ENCODE measurements at regions not wholly inside any gene's neighbourhood (a gene's known extent, or its start where the extent isn't known, plus 50 kb on each side); places are given as distances from the start of the nearest gene placed in this dataset.

DNA sequence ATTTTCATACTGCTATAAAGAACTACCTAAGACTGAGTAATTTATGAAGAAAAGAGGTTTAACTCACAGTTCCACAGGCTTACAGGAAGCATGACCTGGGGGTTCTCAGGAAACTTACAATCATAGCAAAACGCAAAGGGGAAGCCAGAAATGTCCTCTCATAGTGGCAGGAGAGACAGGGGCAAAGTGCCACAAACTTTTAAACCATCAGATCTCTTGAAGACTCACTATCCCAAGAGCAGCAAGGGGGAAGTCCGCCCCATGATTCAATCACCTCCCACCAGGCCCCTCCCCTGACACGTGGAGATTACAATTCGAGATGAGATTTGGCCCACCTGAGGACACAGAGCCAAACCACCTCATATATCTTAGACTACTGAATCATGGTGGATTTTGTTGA is 198.7 kb downstream of the KCTD12 start:
- TF ChIP-seq CTCF (IDR thresholded peaks at IDR 0.05), result no peak
- TF ChIP-seq POLR2A (IDR thresholded peaks at IDR 0.05), result no peak
- no peak for TF ChIP-seq EP300 (IDR thresholded peaks at IDR 0.05)
